ENCODE measurements at regions not wholly inside any gene's neighbourhood (a gene's known extent, or its start where the extent isn't known, plus 50 kb on each side); places are given as distances from the start of the nearest gene placed in this dataset.
A peak's percentile ranks its signal among the peaks of the same experiment; 100 is the strongest.

DNA sequence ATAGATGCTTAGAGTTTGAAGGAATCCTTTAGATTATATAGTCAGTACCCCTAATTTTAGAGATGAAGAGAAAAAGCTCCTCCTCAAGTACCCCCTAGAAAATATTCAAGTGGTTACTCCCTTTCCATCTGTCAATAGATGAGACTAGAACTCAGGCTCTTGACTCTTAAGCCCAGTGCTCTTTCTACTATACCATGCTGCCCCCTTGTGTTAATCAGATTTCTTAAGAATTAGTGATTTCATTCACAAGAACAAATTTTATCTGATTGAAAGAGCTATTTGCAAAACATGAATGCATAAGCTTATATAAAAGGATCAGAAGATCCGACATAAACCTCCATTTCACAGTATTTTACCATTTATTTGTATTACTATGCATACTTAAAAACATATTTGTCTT lies 179.3 kb downstream of the TFEC start:
- DNase-seq (ENCODE audit: low read depth), result peak; percentile 27
- no peak overlapping the region for H3K4me3 ChIP-seq (ENCODE audit: low read length)
- TF ChIP-seq, protein P1, sequence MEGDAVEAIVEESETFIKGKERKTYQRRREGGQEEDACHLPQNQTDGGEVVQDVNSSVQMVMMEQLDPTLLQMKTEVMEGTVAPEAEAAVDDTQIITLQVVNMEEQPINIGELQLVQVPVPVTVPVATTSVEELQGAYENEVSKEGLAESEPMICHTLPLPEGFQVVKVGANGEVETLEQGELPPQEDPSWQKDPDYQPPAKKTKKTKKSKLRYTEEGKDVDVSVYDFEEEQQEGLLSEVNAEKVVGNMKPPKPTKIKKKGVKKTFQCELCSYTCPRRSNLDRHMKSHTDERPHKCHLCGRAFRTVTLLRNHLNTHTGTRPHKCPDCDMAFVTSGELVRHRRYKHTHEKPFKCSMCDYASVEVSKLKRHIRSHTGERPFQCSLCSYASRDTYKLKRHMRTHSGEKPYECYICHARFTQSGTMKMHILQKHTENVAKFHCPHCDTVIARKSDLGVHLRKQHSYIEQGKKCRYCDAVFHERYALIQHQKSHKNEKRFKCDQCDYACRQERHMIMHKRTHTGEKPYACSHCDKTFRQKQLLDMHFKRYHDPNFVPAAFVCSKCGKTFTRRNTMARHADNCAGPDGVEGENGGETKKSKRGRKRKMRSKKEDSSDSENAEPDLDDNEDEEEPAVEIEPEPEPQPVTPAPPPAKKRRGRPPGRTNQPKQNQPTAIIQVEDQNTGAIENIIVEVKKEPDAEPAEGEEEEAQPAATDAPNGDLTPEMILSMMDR (conservative IDR thresholded peaks at IDR 0.05; ENCODE audit: low read depth, low read length), result peak; percentile 48

DNA sequence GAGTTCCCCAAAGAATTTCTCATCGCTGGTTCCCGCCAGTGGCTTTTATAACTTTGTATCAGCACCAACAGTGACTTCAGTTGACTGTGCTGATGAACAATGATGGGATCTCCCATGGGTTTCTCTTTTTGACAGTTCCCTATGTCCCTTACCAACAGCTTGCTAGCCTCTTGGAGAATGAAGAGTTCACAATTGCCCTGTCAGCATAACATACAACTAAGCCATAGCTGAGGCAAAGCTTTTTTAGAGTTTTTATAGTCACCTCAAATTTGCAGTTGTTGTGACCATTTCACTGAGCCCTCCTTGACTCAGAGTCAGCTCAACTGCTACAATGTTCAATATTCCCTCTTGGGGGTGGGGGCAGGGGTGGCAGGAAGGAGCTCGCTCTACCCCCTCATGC lies 179.8 kb downstream of the TFEC start:
- H3K4me3 ChIP-seq (ENCODE audit: low read length), result no peak overlapping the region
- TF ChIP-seq, protein P1 (conservative IDR thresholded peaks at IDR 0.05; ENCODE audit: low read depth, low read length), result no peak
- no peak for DNase-seq (ENCODE audit: low read depth)

DNA sequence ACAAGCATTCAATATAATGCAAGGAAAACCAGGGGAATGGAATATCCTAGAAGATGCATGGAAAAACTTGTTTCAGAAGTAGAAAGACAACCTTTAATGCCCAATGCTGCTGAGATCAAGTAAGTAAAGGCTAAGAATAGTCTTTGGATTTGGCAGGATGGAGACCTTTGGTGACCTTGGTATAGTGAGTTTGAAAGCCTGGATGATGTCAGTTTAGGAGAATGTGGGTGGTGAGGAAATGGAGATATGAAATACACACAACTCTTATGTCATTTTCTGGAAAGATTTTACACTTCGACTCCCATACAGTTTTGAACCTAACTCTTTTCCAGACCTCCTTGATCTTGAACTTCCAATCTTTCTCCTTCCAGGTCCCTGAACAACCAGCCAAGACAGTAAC lies 185.7 kb downstream of the TFEC start:
- DNase-seq (ENCODE audit: low read depth), result peak; percentile 13
- TF ChIP-seq, protein P1 (conservative IDR thresholded peaks at IDR 0.05; ENCODE audit: low read depth, low read length), result no peak

DNA sequence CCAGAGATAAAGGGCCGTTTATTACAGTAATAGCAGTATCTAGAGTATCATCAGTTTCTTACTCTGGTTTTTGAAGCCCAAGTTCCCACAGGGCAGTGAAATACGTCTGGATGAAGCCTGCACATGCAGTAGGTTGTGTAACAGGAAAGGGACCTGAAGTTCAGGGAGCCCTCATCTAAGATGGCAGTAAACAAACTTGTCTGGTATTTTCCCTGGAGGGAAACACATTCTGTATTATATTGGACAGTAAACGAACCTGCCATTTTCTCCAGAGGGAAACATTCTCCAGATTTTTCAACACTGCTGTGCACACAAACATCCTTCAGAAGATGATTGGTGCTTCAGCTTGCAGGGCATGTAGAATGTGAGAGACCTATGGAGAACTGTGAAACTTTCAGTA lies 189.9 kb downstream of the TFEC start:
- DNase-seq (ENCODE audit: low read depth), result no peak
- TF ChIP-seq, protein P1 (conservative IDR thresholded peaks at IDR 0.05; ENCODE audit: low read depth, low read length), result no peak
- H3K4me3 ChIP-seq (ENCODE audit: low read length), result no peak overlapping the region

More for the DNA sequence above, 185.7 kb downstream of the TFEC start:
- no peak overlapping the region for H3K4me3 ChIP-seq (ENCODE audit: low read length)

DNA sequence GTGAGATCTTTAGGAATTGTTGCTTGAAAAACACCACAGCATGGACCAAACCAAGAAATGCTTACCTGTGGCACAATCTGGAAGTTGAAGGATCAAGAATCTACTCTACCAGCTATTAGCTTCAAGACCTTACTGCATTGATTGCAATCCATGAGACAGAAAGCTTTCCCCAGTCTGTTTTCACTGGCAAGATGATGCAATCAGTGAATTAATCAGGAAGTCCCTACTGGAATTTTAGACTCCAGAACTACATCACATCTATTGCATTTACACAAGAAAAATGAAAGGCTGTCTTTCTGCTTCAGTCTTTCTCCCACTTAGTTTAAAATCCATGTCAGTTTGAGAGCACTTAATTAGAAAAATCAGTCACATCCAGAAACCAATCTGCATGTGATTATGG lies 191.7 kb downstream of the TFEC start:
- TF ChIP-seq, protein P1 (conservative IDR thresholded peaks at IDR 0.05; ENCODE audit: low read depth, low read length), result no peak
- H3K4me3 ChIP-seq (ENCODE audit: low read length), result no peak overlapping the region
- no peak for DNase-seq (ENCODE audit: low read depth)

DNA sequence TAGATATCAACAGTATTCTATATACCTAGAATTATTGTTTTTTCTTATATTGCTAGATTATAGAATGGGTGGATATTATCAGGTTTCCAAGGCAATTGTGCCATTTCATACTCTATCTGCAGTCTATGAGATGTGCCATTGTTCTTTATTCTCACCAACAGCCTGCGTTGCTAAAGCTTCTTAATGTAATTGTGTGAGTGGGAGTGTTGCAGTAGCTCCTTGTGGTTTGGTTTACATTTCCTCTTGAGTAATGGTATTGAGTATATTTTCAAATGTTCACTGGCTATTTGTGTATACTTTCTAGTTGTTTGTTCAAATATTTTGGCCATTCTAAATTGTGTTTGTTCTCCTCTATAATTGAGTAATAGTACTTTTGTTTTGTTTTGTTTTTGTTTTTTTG lies 199.2 kb downstream of the TFEC start:
- DNase-seq (ENCODE audit: low read depth), result no peak
- no peak overlapping the region for H3K4me3 ChIP-seq (ENCODE audit: low read length)
- TF ChIP-seq, protein P1 (conservative IDR thresholded peaks at IDR 0.05; ENCODE audit: low read depth, low read length), result no peak

DNA sequence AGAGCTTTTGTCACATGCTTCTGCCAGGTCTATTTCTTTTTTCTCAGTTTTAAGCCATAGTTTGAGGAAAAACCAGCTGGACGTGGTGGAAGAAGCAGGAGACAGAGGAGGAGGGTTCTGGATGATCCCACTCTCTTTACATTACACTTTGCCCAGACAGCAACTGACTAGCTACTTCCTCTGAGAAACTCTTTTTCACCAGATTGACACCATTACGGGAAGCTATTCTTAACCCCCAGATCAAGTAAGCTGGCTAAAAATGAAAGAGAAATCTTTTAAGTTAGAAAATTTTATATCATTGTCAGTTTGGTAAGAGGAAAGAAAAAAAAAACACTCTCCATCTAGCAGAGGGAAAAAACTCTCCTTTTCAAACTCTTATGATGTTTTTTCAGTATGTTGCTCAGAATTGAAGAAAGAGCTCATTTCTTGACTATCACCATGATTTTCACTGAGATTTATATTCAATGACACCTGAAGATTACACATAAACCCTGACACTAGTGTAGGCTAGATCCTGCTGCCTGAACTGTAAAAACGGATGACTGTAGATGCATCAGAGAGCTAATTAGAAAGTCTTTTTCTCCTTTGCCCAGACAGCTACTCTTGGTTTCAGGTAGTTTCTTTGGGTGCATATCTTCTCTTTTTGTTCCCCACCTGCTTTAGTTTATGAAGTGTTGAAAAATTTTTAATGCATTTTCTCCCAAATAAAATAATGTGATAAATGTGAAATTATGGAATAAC lies 203.1 kb downstream of the TFEC start:
- no peak for DNase-seq (ENCODE audit: low read depth)
- no peak overlapping the region for H3K4me3 ChIP-seq (ENCODE audit: low read length)
- TF ChIP-seq, protein P1 (conservative IDR thresholded peaks at IDR 0.05; ENCODE audit: low read depth, low read length), result no peak
